Loucy (cell line): ENCODE measurements at regions not wholly inside any gene's neighbourhood (a gene's known extent, or its start where the extent isn't known, plus 50 kb on each side); places are given as distances from the start of the nearest gene placed in this dataset.

Source experiments
- H2AFZ ChIP-seq: fragments of 200-600 bp; sonication (generic); 2 replicates; pipeline ENCODE4 v1.6.0; 2016; ENCODE audit warnings: antibody characterized with exemption, mild to moderate bottlenecking, low read length, moderate library complexity
- H3F3A ChIP-seq: fragments of 200-600 bp; 2 replicates; pipeline ENCODE4 v1.6.0; 2016; ENCODE audit warnings: antibody characterized with exemption, low read depth, mild to moderate bottlenecking
- H3K27me3 ChIP-seq: fragments of 200-600 bp; sonication (generic); 2 replicates; pipeline ENCODE4 v1.6.1; 2014; ENCODE audit warnings: low read length, mild to moderate bottlenecking; ENCODE audit not compliant: insufficient read depth, poor library complexity, severe bottlenecking
- H3K36me3 ChIP-seq: fragments of 200-600 bp; sonication (generic); 2 replicates; pipeline ENCODE4 v1.6.1; 2016; ENCODE audit warnings: low read length; ENCODE audit not compliant: insufficient read depth
- H3K4me1 ChIP-seq: fragments of 200-600 bp; sonication (generic); 2 replicates; pipeline ENCODE4 v1.5.1; 2014; ENCODE audit warnings: low read length, mild to moderate bottlenecking; ENCODE audit not compliant: insufficient read depth, poor library complexity, severe bottlenecking
- H3K4me2 ChIP-seq: fragments of 200-600 bp; sonication (generic); 2 replicates; pipeline ENCODE4 v1.6.0; 2014; ENCODE audit warnings: antibody characterized with exemption, low read length, low read depth, mild to moderate bottlenecking; ENCODE audit not compliant: poor library complexity, severe bottlenecking
- H3K4me3 ChIP-seq: fragments of 200-600 bp; sonication (generic); 2 replicates; pipeline ENCODE4 v1.5.1; 2014; ENCODE audit warnings: low read length, mild to moderate bottlenecking, mixed read lengths; ENCODE audit not compliant: poor library complexity, severe bottlenecking
- H3K79me2 ChIP-seq: fragments of 200-600 bp; sonication (generic); 2 replicates; pipeline ENCODE4 v1.6.1; 2014; ENCODE audit warnings: low read length; ENCODE audit not compliant: insufficient read depth
- H3K9ac ChIP-seq: fragments of 200-600 bp; sonication (generic); 2 replicates; pipeline ENCODE4 v1.6.0; 2014; ENCODE audit warnings: mild to moderate bottlenecking, low read depth, low read length, moderate library complexity; ENCODE audit not compliant: poor library complexity, severe bottlenecking
- H3K9me2 ChIP-seq: fragments of 200-600 bp; sonication (generic); replicated peaks from 2 replicates; pipeline ENCODE4 v1.6.1; 2016; ENCODE audit warnings: low read depth, low read length, mixed read lengths
- H3K9me3 ChIP-seq: fragments of 200-600 bp; sonication (generic); 2 replicates; pipeline ENCODE4 v1.6.1; 2014; ENCODE audit warnings: mild to moderate bottlenecking, antibody characterized with exemption, low read length, low read depth; ENCODE audit not compliant: insufficient read depth
- H4K20me1 ChIP-seq: fragments of 200-600 bp; sonication (generic); 2 replicates; pipeline ENCODE4 v1.6.0; 2014; ENCODE audit warnings: antibody characterized with exemption, low read length, mild to moderate bottlenecking; ENCODE audit not compliant: insufficient read depth, poor library complexity, severe bottlenecking
- CTCF ChIP-seq: fragments of 200-600 bp; sonication (generic); conservative IDR thresholded peaks from 2 replicates; pipeline ENCODE4 v1.5.1; 2014; ENCODE audit warnings: mild to moderate bottlenecking, antibody characterized with exemption, low read length
- EZH2phosphoT487 ChIP-seq: fragments of 200-600 bp; IDR thresholded peaks from 2 replicates; pipeline ENCODE4 v1.6.1; 2018; ENCODE audit warnings: antibody characterized with exemption, mild to moderate bottlenecking, moderate library complexity, borderline replicate concordance

DNA sequence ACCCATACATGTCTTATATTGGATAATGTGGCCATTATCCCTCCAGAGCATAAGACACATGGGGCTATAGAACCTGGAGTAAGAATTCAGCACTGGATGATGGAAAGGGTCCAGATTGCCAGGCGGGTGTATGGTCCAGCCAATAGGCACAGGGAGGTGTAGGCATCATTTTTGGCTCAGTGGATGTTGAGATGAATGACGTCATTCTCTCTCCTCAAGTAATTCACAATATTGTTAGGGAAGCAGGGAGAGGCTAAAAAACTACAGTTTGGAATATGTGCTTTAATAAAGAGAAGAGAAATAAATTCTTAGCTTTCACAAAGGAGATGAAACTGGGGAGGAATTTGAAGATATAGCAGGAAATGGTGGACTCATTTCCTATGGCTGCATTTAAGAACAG is 461.1 kb upstream of the GOT2 start:
- Histone ChIP-seq H3K4me3 (no peak overlapping the region), H3K79me2 (no peaks in the 10 kb centered on the region), H3K9me2 (no peaks in the 10 kb centered on the region), H3K4me1 (no peaks in the 10 kb centered on the region), H3K9me3 (no peaks in the 10 kb centered on the region), H3K27me3 (no peaks in the 10 kb centered on the region), H3F3A (no peaks in the 10 kb centered on the region), H3K9ac (no peak overlapping the region), H3K4me2 (no peak overlapping the region), H4K20me1 (no peaks in the 10 kb centered on the region), H3K36me3 (no peaks in the 10 kb centered on the region), H2AFZ (no peak overlapping the region)
- TF ChIP-seq EZH2phosphoT487 = no peak
- no peak for TF ChIP-seq CTCF

- Histone ChIP-seq H3K79me2 (no peaks in the 10 kb centered on the region), H3K9ac (no peak overlapping the region), H3K27me3 (no peaks in the 10 kb centered on the region), H2AFZ (no peak overlapping the region), H4K20me1 (no peaks in the 10 kb centered on the region), H3K4me3 (no peak overlapping the region), H3K4me2 (no peak overlapping the region), H3K9me2 (no peaks in the 10 kb centered on the region), H3K9me3 (no peaks in the 10 kb centered on the region), H3K36me3 (no peaks in the 10 kb centered on the region), H3F3A (no peaks in the 10 kb centered on the region), H3K4me1 (no peaks in the 10 kb centered on the region)
- TF ChIP-seq CTCF (no peak), EZH2phosphoT487 (no peak)
Measured at GRCh38 chr16:59193637-59194036, 459.5 kb upstream of the GOT2 start.

GRCh38 chr16:59192551-59193199 is 458.6 kb upstream of the GOT2 start:
- no peaks in the 10 kb centered on the region for H3K79me2 ChIP-seq
- H3K9ac ChIP-seq = no peak overlapping the region
- no peak overlapping the region for H2AFZ ChIP-seq
- no peaks in the 10 kb centered on the region for H3K9me2 ChIP-seq
- H3F3A ChIP-seq = no peaks in the 10 kb centered on the region
- TF ChIP-seq CTCF (peak; percentile 67), EZH2phosphoT487 (no peak)
- no peaks in the 10 kb centered on the region for H3K27me3 ChIP-seq
- no peak overlapping the region for H3K4me2 ChIP-seq
- H3K36me3 ChIP-seq = no peaks in the 10 kb centered on the region
- H4K20me1 ChIP-seq = no peaks in the 10 kb centered on the region
- no peak overlapping the region for H3K4me3 ChIP-seq
- H3K4me1 ChIP-seq = no peaks in the 10 kb centered on the region
- H3K9me3 ChIP-seq = no peaks in the 10 kb centered on the region
